ENCODE measurements at regions not wholly inside any gene's neighbourhood (a gene's known extent, or its start where the extent isn't known, plus 50 kb on each side); places are given as distances from the start of the nearest gene placed in this dataset.

- H3K36me3 Mint-ChIP-seq (ENCODE audit: insufficient read depth, unreplicated experiment): no peaks in the 10 kb centered on the region
- intact Hi-C loops (cut with micrococcal nuclease): no loop called here
- DNase-seq (ENCODE audit: unreplicated experiment): peak; percentile 57
- TF ChIP-seq CTCF (IDR thresholded peaks at IDR 0.05; ENCODE audit: unreplicated experiment): no peak
- ChIA-PET POLR2A (interaction anchor here (1.0 to 2.0 kb wide), 4 partner anchors 10 to 19 kb away, joined by 3 to 7 read pairs (median 5); no protein-coding TSS in a partner anchor), CTCF (interaction anchor here (1.0 to 1.7 kb wide), 2 partner anchors 15 to 76 kb away, joined by 5 to 6 read pairs; no protein-coding TSS in a partner anchor)
- H3K27ac Mint-ChIP-seq (ENCODE audit: low read depth, unreplicated experiment): peak overlapping the region; percentile 85
- no peaks in the 10 kb centered on the region for H3K9me3 Mint-ChIP-seq (ENCODE audit: unreplicated experiment)
- no TSS peak for BruUV-seq (replicated peaks)
- peaks cover 54% of the 10 kb centered on the region for H3K4me1 Mint-ChIP-seq (ENCODE audit: insufficient read depth, unreplicated experiment)
- no peaks in the 10 kb centered on the region for H3K27me3 Mint-ChIP-seq (ENCODE audit: insufficient read depth, unreplicated experiment)
- H3K4me3 Mint-ChIP-seq (ENCODE audit: unreplicated experiment): no peak overlapping the region
Observed at GRCh38 chr9:87193925-87194868, 246.9 kb upstream of the GAS1 start.

- Mint-ChIP-seq H3K4me3 (ENCODE audit: unreplicated experiment) (no peak overlapping the region), H3K36me3 (ENCODE audit: insufficient read depth, unreplicated experiment) (no peaks in the 10 kb centered on the region), H3K27ac (ENCODE audit: low read depth, unreplicated experiment) (peak overlapping the region; percentile 85), H3K9me3 (ENCODE audit: unreplicated experiment) (no peaks in the 10 kb centered on the region), H3K27me3 (ENCODE audit: insufficient read depth, unreplicated experiment) (no peaks in the 10 kb centered on the region), H3K4me1 (ENCODE audit: insufficient read depth, unreplicated experiment) (peaks cover 55% of the 10 kb centered on the region)
- ChIA-PET POLR2A (interaction anchor here (1.5 to 2.3 kb wide), 2 partner anchors 17 to 252 kb away, joined by 4 to 9 read pairs; no protein-coding TSS in a partner anchor), CTCF (interaction anchor here (1.7 kb wide), 1 partner anchor 16 kb away, joined by 5 read pairs; no protein-coding TSS in a partner anchor)
- BruUV-seq (replicated peaks): no TSS peak
- no peak for TF ChIP-seq CTCF (IDR thresholded peaks at IDR 0.05; ENCODE audit: unreplicated experiment)
- DNase-seq (ENCODE audit: unreplicated experiment): no peak
- intact Hi-C loops (cut with micrococcal nuclease): no loop called here
Observed at GRCh38 chr9:87195306-87195705, 248.0 kb upstream of the GAS1 start.

GRCh38 chr9:87197349-87198130 is 250.2 kb upstream of the GAS1 start:
- TF ChIP-seq CTCF (IDR thresholded peaks at IDR 0.05; ENCODE audit: unreplicated experiment): no peak
- ChIA-PET POLR2A (no interaction called here), CTCF (no interaction called here)
- H3K36me3 Mint-ChIP-seq (ENCODE audit: insufficient read depth, unreplicated experiment): no peaks in the 10 kb centered on the region
- no peaks in the 10 kb centered on the region for H3K9me3 Mint-ChIP-seq (ENCODE audit: unreplicated experiment)
- H3K27me3 Mint-ChIP-seq (ENCODE audit: insufficient read depth, unreplicated experiment): no peaks in the 10 kb centered on the region
- BruUV-seq (replicated peaks): no TSS peak
- intact Hi-C loops (cut with micrococcal nuclease): no loop called here
- no peak for DNase-seq (ENCODE audit: unreplicated experiment)
- H3K27ac Mint-ChIP-seq (ENCODE audit: low read depth, unreplicated experiment): peak overlapping the region; percentile 38
- no peak overlapping the region for H3K4me3 Mint-ChIP-seq (ENCODE audit: unreplicated experiment)
- peaks cover 61% of the 10 kb centered on the region for H3K4me1 Mint-ChIP-seq (ENCODE audit: insufficient read depth, unreplicated experiment)

GRCh38 chr9:87198716-87199115 is 251.4 kb upstream of the GAS1 start:
- H3K4me3 Mint-ChIP-seq (ENCODE audit: unreplicated experiment): no peak overlapping the region
- no peak for TF ChIP-seq CTCF (IDR thresholded peaks at IDR 0.05; ENCODE audit: unreplicated experiment)
- no TSS peak for BruUV-seq (replicated peaks)
- H3K27ac Mint-ChIP-seq (ENCODE audit: low read depth, unreplicated experiment): no peak overlapping the region
- no peaks in the 10 kb centered on the region for H3K27me3 Mint-ChIP-seq (ENCODE audit: insufficient read depth, unreplicated experiment)
- POLR2A ChIA-PET: no interaction called here
- intact Hi-C loops (cut with micrococcal nuclease): no loop called here
- no peaks in the 10 kb centered on the region for H3K9me3 Mint-ChIP-seq (ENCODE audit: unreplicated experiment)
- H3K36me3 Mint-ChIP-seq (ENCODE audit: insufficient read depth, unreplicated experiment): no peaks in the 10 kb centered on the region
- CTCF ChIA-PET: no interaction called here
- peaks cover 55% of the 10 kb centered on the region for H3K4me1 Mint-ChIP-seq (ENCODE audit: insufficient read depth, unreplicated experiment)
- peak; percentile 16 for DNase-seq (ENCODE audit: unreplicated experiment)
